ENCODE measurements at regions not wholly inside any gene's neighbourhood (a gene's known extent, or its start where the extent isn't known, plus 50 kb on each side); places are given as distances from the start of the nearest gene placed in this dataset.

- Histone ChIP-seq H3K23ac (ENCODE audit: insufficient read length) (no peak overlapping the region), H2BK120ac (replicated peaks; ENCODE audit: low read depth, low read length) (no peak overlapping the region), H3K4me3 (ENCODE audit: extremely low read depth in 1 of 4, insufficient read depth in 2 of 4, low read depth in 3 of 4, low read length in 4 of 4) (no peak overlapping the region), H4K91ac (replicated peaks; ENCODE audit: insufficient read length, low read length) (no peak overlapping the region), H3K56ac (replicated peaks; ENCODE audit: insufficient read length, low read depth, low read length) (no peak overlapping the region), H4K5ac (ENCODE audit: insufficient read length, low read depth, low read length) (no peak overlapping the region), H3K14ac (ENCODE audit: insufficient read length) (no peak overlapping the region), H2BK5ac (ENCODE audit: low read depth, low read length) (peak overlapping the region; percentile 86; the same call in 1 of the 2 replicates), H4K8ac (ENCODE audit: extremely low read depth, insufficient read depth, low read length) (0 out of 2 replicates have a peak overlapping the region, but pooled peaks have one; percentile 21), H3K9me3 (ENCODE audit: insufficient read depth in 2 of 2, low read depth in 1 of 2, low read length in 1 of 2) (peaks cover 0 to 3% of the 10 kb centered on the region in 2 experiments; a peak in 1 of 4 replicates), H3K4ac (replicated peaks; ENCODE audit: insufficient read length, low read depth, low read length) (no peak overlapping the region), H2BK12ac (ENCODE audit: low read depth, low read length) (peak overlapping the region; percentile 71; the same call in 1 of the 2 replicates), H3K79me1 (ENCODE audit: low read depth, low read length) (no peaks in the 10 kb centered on the region), H3K27ac (ENCODE audit: low read depth, low read length) (no peak overlapping the region), H3K4me2 (ENCODE audit: insufficient read depth in 1 of 2, low read depth in 2 of 2, low read length in 2 of 2) (no peak overlapping the region), H3K36me3 (ENCODE audit: control insufficient read depth in 2 of 4, insufficient read depth in 4 of 4, low read length in 3 of 4) (no peaks in the 10 kb centered on the region), H2BK15ac (ENCODE audit: low read length) (no peak overlapping the region), H3K79me2 (ENCODE audit: control insufficient read depth in 1 of 2, insufficient read depth in 2 of 2, low read length in 2 of 2) (no peaks in the 10 kb centered on the region), H2BK20ac (ENCODE audit: low read length) (no peak overlapping the region), H3K18ac (ENCODE audit: extremely low read depth, low read length) (no peak overlapping the region), H3K4me1 (replicated peaks in 1 of 4; ENCODE audit: control insufficient read depth in 3 of 4, insufficient read depth in 4 of 4, low read length in 3 of 4) (peaks cover 0 to 3% (median 0%) of the 10 kb centered on the region in 4 experiments; a peak in 1 of 7 replicates), H3K9ac (replicated peaks in 1 of 4; ENCODE audit: extremely low read depth in 1 of 4, low read depth in 3 of 4, low read length in 3 of 4) (no peak overlapping the region), H4K20me1 (replicated peaks in 1 of 2; ENCODE audit: control insufficient read depth in 1 of 2, insufficient read depth in 2 of 2, low read length in 2 of 2) (no peaks in the 10 kb centered on the region), H2AFZ (ENCODE audit: low read length) (no peak overlapping the region), H3K23me2 (ENCODE audit: low read depth, low read length) (no peaks in the 10 kb centered on the region), H2AK5ac (ENCODE audit: low read depth, low read length) (no peak overlapping the region), H3K27me3 (replicated peaks in 1 of 4; ENCODE audit: control insufficient read depth in 3 of 4, extremely low read depth in 1 of 4, insufficient read depth in 3 of 4, low read length in 3 of 4) (no peaks in the 10 kb centered on the region)
- WGBS, 2 experiments (ENCODE audit: extremely low coverage in 1 of 2, insufficient coverage in 1 of 2, insufficient read length in 1 of 2, insufficient replicate concordance in 2 of 2, low coverage in 1 of 2, low lambda C conversion rate in 2 of 2, missing lambda C conversion rate in 1 of 2), result 67% methylated on average over 1 of the region's 1 CpG; no CpG with 5 or more reads in 1 of the 2 experiments
- FAIRE-seq, result no peak
- CTCF ChIA-PET (ENCODE audit: partially characterized antibody), result no interaction called here
- peak in 1 of 2 experiments; percentile 7 for DNase-seq (ENCODE audit: low read depth in 1 of 2, low spot score in 2 of 2)
- POLR2A ChIA-PET (ENCODE audit: partially characterized antibody), result no interaction called here
- TF ChIP-seq CTCF (IDR thresholded peaks at IDR 0.05; ENCODE audit: control extremely low read depth in 1 of 3, insufficient read depth in 1 of 3, low read depth in 1 of 3, low read length in 3 of 3), result no peak
- TF ChIP-seq CTBP2 (IDR thresholded peaks at IDR 0.05; ENCODE audit: borderline replicate concordance, insufficient read depth, insufficient read length, low read length), result no peak
- no peak for TF ChIP-seq ATF3 (IDR thresholded peaks at IDR 0.05; ENCODE audit: insufficient read depth, low read depth, low read length)
- no peak for TF ChIP-seq SAP30 (IDR thresholded peaks at IDR 0.05; ENCODE audit: insufficient read depth, insufficient replicate concordance, low read length)
- TF ChIP-seq HDAC6 (IDR thresholded peaks at IDR 0.05; ENCODE audit: low read depth, low read length), result no peak
These were observed 165.1 kb upstream of the PRR20A start for GRCh38 chr13:56975647-56976046.

All from H1 (cell line).